B cell (primary cell): ENCODE measurements at regions not wholly inside any gene's neighbourhood (a gene's known extent, or its start where the extent isn't known, plus 50 kb on each side); places are given as distances from the start of the nearest gene placed in this dataset.

Experiments
- ATAC-seq: fragments of 200-7000 bp; cut with Tn5 transposase; one replicate; pipeline ENCODE4 v1.10.0; 2021; ENCODE audit warnings: low read depth, mild to moderate bottlenecking, moderate number of reproducible peaks, moderate library complexity
- CTCF ChIA-PET: fragments of 350-600 bp; sonication (Branson Sonifier 250); formaldehyde crosslinking; loops from one replicate; lab custom pipeline; 2021; ENCODE audit warnings: antibody characterized with exemption, inconsistent platforms; lab: Charles Lee
- POLR2A ChIA-PET: fragments of 350-600 bp; sonication (Branson Sonifier 250); formaldehyde crosslinking; loops from one replicate; lab custom pipeline; 2021; ENCODE audit warnings: antibody characterized with exemption; lab: Charles Lee
- DNase-seq: peaks from one replicate; pipeline ENCODE4 v3.0.0; 2013
- H2AFZ ChIP-seq: 2 replicates; pipeline ENCODE4 v1.6.1; 2012; ENCODE audit warnings: mild to moderate bottlenecking, low read depth, low read length; ENCODE audit not compliant: insufficient read depth, poor library complexity, severe bottlenecking
- H3K27ac ChIP-seq, 2 donors: 1 replicate in 1 of 2; 2 replicates in 1 of 2; pipeline ENCODE4 v1.5.1; 2012 to 2013; ENCODE audit warnings: low read length in 2 of 2, mild to moderate bottlenecking in 2 of 2, moderate library complexity in 1 of 2
- H3K27me3 ChIP-seq, 4 experiments: fragments of 200-600 bp in 1 of 4; sonication (generic) in 1 of 4; replicated peaks in 1 of 4; 1 replicate in 2 of 4; 2 replicates in 2 of 4; pipeline versions ENCODE4 v1.6.1 to v1.7.0; 2013 to 2016; ENCODE audit warnings: low read length in 3 of 4, mild to moderate bottlenecking in 2 of 4, mixed read lengths in 1 of 4, moderate library complexity in 1 of 4; ENCODE audit not compliant: insufficient read depth in 4 of 4, control insufficient read depth in 3 of 4; ENCODE audit errors: control extremely low read depth in 1 of 4
- H3K36me3 ChIP-seq, 2 experiments: replicated peaks in 1 of 2; 1 replicate in 1 of 2; 2 replicates in 1 of 2; pipeline versions ENCODE4 v1.6.1 to v1.7.1; 2013; ENCODE audit warnings: low read length in 1 of 2; ENCODE audit not compliant: insufficient read depth in 2 of 2, control insufficient read depth in 1 of 2; ENCODE audit errors: control extremely low read depth in 1 of 2, extremely low read depth in 1 of 2
- H3K4me1 ChIP-seq, 2 donors: fragments of 200-600 bp in 1 of 2; sonication (generic) in 1 of 2; 1 replicate in 1 of 2; 2 replicates in 1 of 2; pipeline versions ENCODE4 v1.5.1 to v1.6.1; 2013 to 2017; ENCODE audit warnings: low read length in 2 of 2; ENCODE audit not compliant: control insufficient read depth in 2 of 2, insufficient read depth in 2 of 2
- H3K4me2 ChIP-seq: replicated peaks from 2 replicates; pipeline ENCODE3; 2012; ENCODE audit warnings: mild to moderate bottlenecking, low read depth, low read length; ENCODE audit not compliant: poor library complexity, severe bottlenecking
- H3K4me3 ChIP-seq, 5 experiments: fragments of 200-600 bp in 1 of 5; sonication (generic) in 1 of 5; 1 replicate in 3 of 5; 2 replicates in 2 of 5; pipeline versions ENCODE4 v1.5.1 to v1.7.0; 2011 to 2016; ENCODE audit warnings: low read length in 4 of 5, mild to moderate bottlenecking in 4 of 5, low read depth in 2 of 5, control low read depth in 1 of 5, moderate library complexity in 1 of 5; ENCODE audit not compliant: insufficient read depth in 1 of 5; ENCODE audit errors: control extremely low read depth in 1 of 5, extremely low read depth in 1 of 5
- H3K79me2 ChIP-seq: fragments of 200-600 bp; sonication (generic); one replicate; pipeline ENCODE4 v1.6.0; 2016; ENCODE audit warnings: low read length; ENCODE audit not compliant: control insufficient read depth, insufficient read depth
- H3K9ac ChIP-seq: fragments of 200-600 bp; sonication (generic); 2 replicates; pipeline ENCODE4 v1.6.1; 2017; ENCODE audit warnings: mild to moderate bottlenecking, low read length, moderate library complexity
- H3K9me3 ChIP-seq, 3 donors: one replicate each; pipeline versions ENCODE4 v1.6.1 to v1.7.1; 2013; ENCODE audit warnings: low read length in 2 of 3; ENCODE audit not compliant: control insufficient read depth in 2 of 3, insufficient read depth in 1 of 3; ENCODE audit errors: control extremely low read depth in 1 of 3
- H4K20me1 ChIP-seq: 2 replicates; pipeline ENCODE4 v1.6.0; 2012; ENCODE audit warnings: mild to moderate bottlenecking, low read length; ENCODE audit not compliant: insufficient read depth, control insufficient read depth, poor library complexity, severe bottlenecking
- H3K27ac Mint-ChIP-seq: one replicate; pipeline ENCODE4 v1.8.0; 2021; ENCODE audit warnings: mixed read lengths
- H3K27me3 Mint-ChIP-seq: one replicate; pipeline ENCODE4 v1.8.0; 2021; ENCODE audit warnings: mixed read lengths
- H3K4me1 Mint-ChIP-seq: one replicate; pipeline ENCODE4 v1.8.0; 2021; ENCODE audit warnings: mixed read lengths
- H3K4me3 Mint-ChIP-seq: one replicate; pipeline ENCODE4 v1.8.0; 2021; ENCODE audit warnings: mixed read lengths
- H3K9me3 Mint-ChIP-seq: one replicate; pipeline ENCODE4 v1.8.0; 2022; ENCODE audit warnings: mixed read lengths; ENCODE audit not compliant: insufficient read depth
- EZH2 ChIP-seq: IDR thresholded peaks from 2 replicates; pipeline ENCODE4 v1.6.1; 2012; ENCODE audit warnings: borderline replicate concordance, low read depth, mild to moderate bottlenecking, moderate library complexity, low read length; ENCODE audit not compliant: insufficient read depth, poor library complexity, severe bottlenecking
- WGBS: methylation state at CpG from one replicate; pipeline ENCODE4 v1.1.5; 2013; ENCODE audit warnings: missing lambda C conversion rate; ENCODE audit not compliant: insufficient coverage; 5-methylcytosine and 5-hydroxymethylcytosine counted together
- intact Hi-C: fragments of 100-400 bp; cut with micrococcal nuclease; formaldehyde crosslinking; loops from one replicate; pipeline ENCODE4 v1.10.0; 2022
- TF ChIP-seq, protein P1 (sequence below): fragments of 200-600 bp; IDR thresholded peaks from one replicate; pipeline ENCODE4 v1.8.0; 2022; ENCODE audit warnings: antibody characterized with exemption, mild to moderate bottlenecking

DNA sequence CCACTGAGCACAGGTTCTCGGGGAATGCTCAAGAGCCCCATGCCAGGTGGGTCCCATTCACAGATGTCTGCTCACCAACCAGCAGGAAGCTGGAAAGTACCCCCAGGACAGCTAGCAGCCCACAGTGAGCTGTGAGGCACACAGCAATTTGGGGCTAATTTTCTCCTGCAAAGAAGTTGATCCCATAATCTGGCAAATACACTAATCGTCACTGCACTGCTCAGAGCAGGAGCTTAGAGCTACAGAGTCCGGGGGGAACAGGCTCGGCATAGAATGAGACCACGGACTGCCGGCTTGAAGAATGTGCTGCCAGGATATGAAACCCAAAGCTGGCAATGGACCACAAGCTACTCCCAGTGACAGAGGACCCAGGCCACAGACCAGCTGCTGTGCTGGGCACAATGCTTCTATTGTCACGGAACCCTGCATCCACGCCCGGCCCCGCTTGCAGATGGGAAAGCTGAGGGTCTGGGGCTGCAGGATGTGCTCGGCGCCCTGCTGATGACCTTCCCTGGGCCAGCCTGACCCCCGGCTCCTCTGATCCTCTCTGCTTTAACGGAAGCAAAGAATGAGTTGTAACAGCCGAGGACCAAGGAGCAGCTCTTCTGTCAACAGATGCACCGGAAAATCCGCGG, 239.7 kb downstream of the CTTN start:
- Histone ChIP-seq H3K36me3 (no peaks in the 10 kb centered on the region), H4K20me1 (no peaks in the 10 kb centered on the region), H3K27me3 (no peaks in the 10 kb centered on the region), H3K79me2 (no peaks in the 10 kb centered on the region), H3K4me1 (no peaks in the 10 kb centered on the region), H3K9ac (no peak overlapping the region), H3K9me3 (peaks cover 0 to 18% (median 0%) of the 10 kb centered on the region in 3 donors), H3K4me2 (no peak overlapping the region), H3K27ac (no peak overlapping the region), H2AFZ (no peak overlapping the region), H3K4me3 (no peak overlapping the region)
- H3K4me1 Mint-ChIP-seq = no peaks in the 10 kb centered on the region
- intact Hi-C loops = no loop called here
- 82% methylated on average over 15 of the region's 18 CpGs for WGBS
- H3K27ac Mint-ChIP-seq = no peak overlapping the region
- ChIA-PET POLR2A (no interaction called here), CTCF (no interaction called here)
- no peak for DNase-seq
- no peak for ATAC-seq
- TF ChIP-seq, protein P1, sequence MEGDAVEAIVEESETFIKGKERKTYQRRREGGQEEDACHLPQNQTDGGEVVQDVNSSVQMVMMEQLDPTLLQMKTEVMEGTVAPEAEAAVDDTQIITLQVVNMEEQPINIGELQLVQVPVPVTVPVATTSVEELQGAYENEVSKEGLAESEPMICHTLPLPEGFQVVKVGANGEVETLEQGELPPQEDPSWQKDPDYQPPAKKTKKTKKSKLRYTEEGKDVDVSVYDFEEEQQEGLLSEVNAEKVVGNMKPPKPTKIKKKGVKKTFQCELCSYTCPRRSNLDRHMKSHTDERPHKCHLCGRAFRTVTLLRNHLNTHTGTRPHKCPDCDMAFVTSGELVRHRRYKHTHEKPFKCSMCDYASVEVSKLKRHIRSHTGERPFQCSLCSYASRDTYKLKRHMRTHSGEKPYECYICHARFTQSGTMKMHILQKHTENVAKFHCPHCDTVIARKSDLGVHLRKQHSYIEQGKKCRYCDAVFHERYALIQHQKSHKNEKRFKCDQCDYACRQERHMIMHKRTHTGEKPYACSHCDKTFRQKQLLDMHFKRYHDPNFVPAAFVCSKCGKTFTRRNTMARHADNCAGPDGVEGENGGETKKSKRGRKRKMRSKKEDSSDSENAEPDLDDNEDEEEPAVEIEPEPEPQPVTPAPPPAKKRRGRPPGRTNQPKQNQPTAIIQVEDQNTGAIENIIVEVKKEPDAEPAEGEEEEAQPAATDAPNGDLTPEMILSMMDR = no peak
- TF ChIP-seq EZH2 = no peak
- H3K4me3 Mint-ChIP-seq = no peak overlapping the region
- peaks cover 3% of the 10 kb centered on the region for H3K27me3 Mint-ChIP-seq
- H3K9me3 Mint-ChIP-seq = no peaks in the 10 kb centered on the region

DNA sequence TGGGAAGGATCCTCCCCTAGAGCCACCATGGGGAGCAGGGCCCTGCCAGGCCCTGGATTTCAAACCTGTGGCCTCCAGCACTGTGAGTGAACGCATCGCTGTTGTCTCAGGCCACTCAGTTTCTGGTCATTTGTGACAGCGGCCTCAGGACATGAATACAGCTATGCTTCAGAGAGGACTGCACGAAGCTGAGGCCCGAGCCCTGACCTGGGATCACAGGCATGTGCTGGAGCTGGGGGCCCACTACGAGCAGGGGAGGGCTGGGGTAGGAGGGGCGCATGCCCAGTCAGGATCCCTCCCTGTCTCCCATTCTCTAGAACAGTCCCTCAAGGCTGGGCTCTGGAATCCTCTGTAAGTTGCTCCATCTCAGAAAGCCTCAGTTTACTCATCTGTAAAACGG, 242.1 kb downstream of the CTTN start:
- TF ChIP-seq, protein P1 = no peak
- no peak for TF ChIP-seq EZH2

More for the DNA sequence above, 242.1 kb downstream of the CTTN start:
- Histone ChIP-seq H3K4me1 (no peaks in the 10 kb centered on the region), H3K4me3 (no peak overlapping the region), H3K36me3 (no peaks in the 10 kb centered on the region), H2AFZ (no peak overlapping the region), H3K27me3 (no peaks in the 10 kb centered on the region), H3K27ac (no peak overlapping the region), H3K9ac (no peak overlapping the region), H4K20me1 (no peaks in the 10 kb centered on the region), H3K9me3 (peaks cover 0 to 14% (median 0%) of the 10 kb centered on the region in 3 donors), H3K4me2 (no peak overlapping the region), H3K79me2 (no peaks in the 10 kb centered on the region)
- Mint-ChIP-seq H3K9me3 (no peaks in the 10 kb centered on the region), H3K4me3 (no peak overlapping the region), H3K4me1 (no peaks in the 10 kb centered on the region), H3K27me3 (peaks cover 12% of the 10 kb centered on the region), H3K27ac (no peak overlapping the region)
- POLR2A ChIA-PET = no interaction called here
- 76% methylated on average over 8 of the region's 8 CpGs for WGBS
- ATAC-seq (no peak), DNase-seq (no peak)
- CTCF ChIA-PET = no interaction called here
- intact Hi-C loops = no loop called here
